K562 (cell line): ENCODE measurements at regions not wholly inside any gene's neighbourhood (a gene's known extent, or its start where the extent isn't known, plus 50 kb on each side); places are given as distances from the start of the nearest gene placed in this dataset.

Experiments
- CEBPB ChIP-seq: fragments of 450-650 bp; IDR thresholded peaks from 2 replicates; pipeline ENCODE4 v1.6.1; 2016; ENCODE audit warnings: missing genetic modification characterization, missing compliant biosample characterization
- CTCF ChIP-seq, 3 experiments: IDR thresholded peaks in 2 of 3; conservative IDR thresholded peaks in 1 of 3; 2 replicates each; pipeline ENCODE4 v1.5.1; 2011 to 2012; ENCODE audit warnings: low read length in 3 of 3, mild to moderate bottlenecking in 3 of 3, control low read depth in 2 of 3, improper control_type of control experiment in 1 of 3, inconsistent platforms in 1 of 3, low read depth in 1 of 3, mixed read lengths in 1 of 3, moderate library complexity in 1 of 3; ENCODE audit not compliant: insufficient read depth in 2 of 3
- FOSL1 ChIP-seq: fragments of 200-800 bp; sonication (Bioruptor generic); conservative IDR thresholded peaks from 2 replicates; pipeline ENCODE4 v1.6.1; 2016; ENCODE audit warnings: missing genetic modification characterization, missing compliant biosample characterization
- NFXL1 ChIP-seq: fragments of 450-650 bp; formaldehyde crosslinking; IDR thresholded peaks from 2 replicates; pipeline ENCODE4 v1.4.0; 2021; ENCODE audit warnings: mild to moderate bottlenecking
- NR0B1 ChIP-seq: fragments of 450-650 bp; IDR thresholded peaks from one replicate; pipeline ENCODE4 v1.6.1; 2018; ENCODE audit warnings: mild to moderate bottlenecking, moderate library complexity; ENCODE audit not compliant: partially characterized antibody
- SIN3B ChIP-seq: fragments of 450-650 bp; IDR thresholded peaks from 2 replicates; pipeline ENCODE4 v1.6.1; 2017; ENCODE audit warnings: low read depth, mild to moderate bottlenecking, moderate library complexity
- USF2 ChIP-seq: sonication (generic); formaldehyde crosslinking; IDR thresholded peaks from 2 replicates; pipeline ENCODE4 v1.5.0; 2020; ENCODE audit warnings: missing genetic modification reagents

GRCh38 chr12:92036771-92037453, 108.7 kb downstream of the BTG1 start:
- no peak for TF ChIP-seq CTCF (IDR thresholded peaks at IDR 0.05 in 2 of 3, conservative IDR thresholded peaks at IDR 0.05 in 1 of 3; ENCODE audit: insufficient read depth in 2 of 3, low read depth in 1 of 3, low read length in 3 of 3)
- TF ChIP-seq FOSL1 (tag): no peak
- TF ChIP-seq USF2 (CRISPR knock-in tag): no peak
- no peak for TF ChIP-seq NFXL1 (CRISPR knock-in tag)
- TF ChIP-seq SIN3B: no peak
- TF ChIP-seq NR0B1: no peak
- TF ChIP-seq CEBPB: no peak
